SK-N-SH (cell line): ENCODE measurements at regions not wholly inside any gene's neighbourhood (a gene's known extent, or its start where the extent isn't known, plus 50 kb on each side); places are given as distances from the start of the nearest gene placed in this dataset.

Experiments
- CTCF ChIA-PET: fragments of 300-600, 350-600 bp; formaldehyde crosslinking; extraction: SDS; loops from one replicate; lab custom pipeline; 2021; lab: Yijun Ruan, JAX
- POLR2A ChIA-PET: fragments of 350-600 bp; sonication (Branson Sonifier 250); formaldehyde crosslinking; extraction: SDS; loops from one replicate; lab custom pipeline; 2020; ENCODE audit warnings: antibody characterized with exemption, inconsistent platforms; lab: Yijun Ruan, JAX
- DNase-seq: peaks from one replicate; pipeline ENCODE4 v3.0.0; 2012
- H2AFZ ChIP-seq: fragments of 200-600 bp; sonication (generic); 2 replicates; pipeline ENCODE4 v1.8.1; 2016; ENCODE audit warnings: antibody characterized with exemption, mild to moderate bottlenecking, low read depth
- H3F3A ChIP-seq: fragments of 200-600 bp; sonication (generic); replicated peaks from 2 replicates; pipeline ENCODE3; 2016; ENCODE audit warnings: antibody characterized with exemption, mild to moderate bottlenecking; ENCODE audit not compliant: insufficient read depth
- H3K27ac ChIP-seq, 2 experiments: fragments of 200-500 bp in 1 of 2; fragments of 200-600 bp in 1 of 2; sonication (Bioruptor generic) in 1 of 2; sonication (generic), shearing (Covaris generic) in 1 of 2; 2 replicates each; pipeline versions ENCODE4 v1.5.1 to v1.6.1; 2014 to 2016; ENCODE audit warnings: low read depth in 2 of 2, inconsistent platforms in 1 of 2, low read length in 1 of 2, mild to moderate bottlenecking in 1 of 2, mixed read lengths in 1 of 2
- H3K27me3 ChIP-seq: fragments of 200-600 bp; sonication (generic), shearing (Covaris generic); 2 replicates; pipeline ENCODE4 v1.6.1; 2016; ENCODE audit warnings: mixed run types; ENCODE audit not compliant: insufficient read depth
- H3K36me3 ChIP-seq, 2 experiments: fragments of 200-500 bp in 1 of 2; fragments of 200-600 bp in 1 of 2; sonication (Bioruptor generic) in 1 of 2; sonication (generic) in 1 of 2; replicated peaks in 1 of 2; 2 replicates each; pipeline versions ENCODE3 to v1.5.1; 2014 to 2016; ENCODE audit warnings: low read length in 1 of 2, mild to moderate bottlenecking in 1 of 2; ENCODE audit not compliant: insufficient read depth in 2 of 2, control insufficient read depth in 1 of 2
- H3K4me1 ChIP-seq, 2 experiments: fragments of 200-500 bp in 1 of 2; fragments of 200-600 bp in 1 of 2; sonication (Bioruptor generic) in 1 of 2; sonication (generic), shearing (Covaris generic) in 1 of 2; 2 replicates each; pipeline versions ENCODE4 v1.5.1 to v1.6.1; 2014 to 2016; ENCODE audit warnings: low read depth in 1 of 2, low read length in 1 of 2, mixed run types in 1 of 2; ENCODE audit not compliant: insufficient read depth in 2 of 2, control insufficient read depth in 1 of 2
- H3K4me2 ChIP-seq: fragments of 200-600 bp; sonication (generic), shearing (Covaris generic); 2 replicates; pipeline ENCODE4 v1.6.1; 2017; ENCODE audit warnings: mixed run types
- H3K4me3 ChIP-seq, 2 experiments: fragments of 200-500 bp in 1 of 2; fragments of 200-600 bp in 1 of 2; sonication (Bioruptor generic) in 1 of 2; sonication (generic), shearing (Covaris generic) in 1 of 2; 2 replicates each; pipeline versions ENCODE4 v1.5.1 to v1.8.1; 2014 to 2016; ENCODE audit warnings: low read depth in 2 of 2, inconsistent platforms in 1 of 2, low read length in 1 of 2, mild to moderate bottlenecking in 1 of 2, mixed read lengths in 1 of 2, moderate library complexity in 1 of 2
- H3K79me2 ChIP-seq: fragments of 200-600 bp; sonication (generic); 2 replicates; pipeline ENCODE4 v1.8.1; 2017; ENCODE audit warnings: mild to moderate bottlenecking; ENCODE audit not compliant: insufficient read depth
- H3K9ac ChIP-seq: fragments of 200-600 bp; sonication (generic); 2 replicates; pipeline ENCODE4 v1.6.1; 2017; ENCODE audit warnings: mixed run types
- H3K9me2 ChIP-seq: fragments of 200-600 bp; sonication (generic); 2 replicates; pipeline ENCODE4 v1.6.1; 2017; ENCODE audit warnings: mixed run types
- H3K9me3 ChIP-seq: fragments of 200-600 bp; sonication (generic); 2 replicates; pipeline ENCODE4 v1.6.1; 2017; ENCODE audit warnings: mixed run types, mild to moderate bottlenecking, moderate library complexity
- H4K20me1 ChIP-seq: fragments of 200-600 bp; sonication (generic); 2 replicates; pipeline ENCODE4 v1.6.1; 2017; ENCODE audit warnings: mild to moderate bottlenecking, mixed run types; ENCODE audit not compliant: insufficient read depth
- CHD2 ChIP-seq: fragments of 150-350 bp; IDR thresholded peaks from 2 replicates; pipeline ENCODE4 v1.6.1; 2018; ENCODE audit warnings: low read length; ENCODE audit not compliant: partially characterized antibody
- CTCF ChIP-seq: fragments of 200-600 bp; sonication (generic); IDR thresholded peaks from 2 replicates; pipeline ENCODE4 v1.6.1; 2017; ENCODE audit warnings: antibody characterized with exemption, mild to moderate bottlenecking, moderate library complexity
- ELF1 ChIP-seq: IDR thresholded peaks from 2 replicates; pipeline ENCODE4 v1.4.0; 2012
- EP300 ChIP-seq, 2 experiments: IDR thresholded peaks; 2 replicates each; pipeline versions ENCODE4 v1.4.0 to v1.6.1; 2012; ENCODE audit warnings: borderline replicate concordance in 1 of 2, low read depth in 1 of 2, low read length in 1 of 2
- FOXJ3 ChIP-seq: sonication (generic); formaldehyde crosslinking; IDR thresholded peaks from 2 replicates; pipeline ENCODE4 v1.5.1; 2020; ENCODE audit warnings: mild to moderate bottlenecking, missing genetic modification reagents
- GABPA ChIP-seq: IDR thresholded peaks from 2 replicates; pipeline ENCODE4 v1.4.0; 2012; ENCODE audit warnings: low read depth, mild to moderate bottlenecking
- IRF3 ChIP-seq: fragments of 150-350 bp; IDR thresholded peaks from 2 replicates; pipeline ENCODE4 v1.6.1; 2016; ENCODE audit warnings: mild to moderate bottlenecking, low read depth, low read length
- MXI1 ChIP-seq: IDR thresholded peaks from 2 replicates; pipeline ENCODE4 v1.6.1; 2012; ENCODE audit warnings: mild to moderate bottlenecking, low read depth, low read length, improper control_type of control experiment
- POLR2AphosphoS5 ChIP-seq: IDR thresholded peaks from 2 replicates; pipeline ENCODE4 v1.6.1; 2012; ENCODE audit warnings: low read depth, low read length
- REST ChIP-seq: IDR thresholded peaks from 2 replicates; pipeline ENCODE4 v1.6.1; 2012; ENCODE audit warnings: mild to moderate bottlenecking, low read depth, low read length, moderate library complexity
- SIN3A ChIP-seq: IDR thresholded peaks from 2 replicates; pipeline ENCODE4 v1.6.1; 2012; ENCODE audit warnings: low read depth, mild to moderate bottlenecking, low read length, moderate library complexity, borderline replicate concordance
- TEAD4 ChIP-seq: IDR thresholded peaks from 2 replicates; pipeline ENCODE4 v1.4.0; 2012; ENCODE audit warnings: mild to moderate bottlenecking, borderline replicate concordance; ENCODE audit not compliant: insufficient read depth
- USF2 ChIP-seq: fragments of 150-350 bp; IDR thresholded peaks from 2 replicates; pipeline ENCODE4 v1.6.1; 2017; ENCODE audit warnings: antibody characterized with exemption, low read length, low read depth, borderline replicate concordance
- YY1 ChIP-seq: IDR thresholded peaks from 2 replicates; pipeline ENCODE4 v1.4.0; 2012; ENCODE audit warnings: low read depth, mild to moderate bottlenecking
- ZBTB33 ChIP-seq: IDR thresholded peaks from 2 replicates; pipeline ENCODE4 v1.4.0; 2012; ENCODE audit warnings: low read depth, borderline replicate concordance
- WGBS: methylation state at CpG from one replicate; pipeline ENCODE4 v1.1.6; 2017; ENCODE audit warnings: low lambda C conversion rate; 5-methylcytosine and 5-hydroxymethylcytosine counted together

GRCh38 chr7:68550635-68551034 lies 1047.6 kb upstream of the AUTS2 start:
- CTCF ChIA-PET = no interaction called here

More at GRCh38 chr7:68550635-68551034, 1047.6 kb upstream of the AUTS2 start:
- TF ChIP-seq CTCF = no peak
- no peak for TF ChIP-seq POLR2AphosphoS5
- no peak for TF ChIP-seq TEAD4
- TF ChIP-seq ELF1 = no peak
- TF ChIP-seq USF2 = no peak
- no peak for TF ChIP-seq SIN3A
- TF ChIP-seq ZBTB33 = no peak
- no peak for TF ChIP-seq IRF3
- TF ChIP-seq REST = no peak
- no peak for TF ChIP-seq YY1
- TF ChIP-seq MXI1 = no peak
- TF ChIP-seq GABPA = no peak
- TF ChIP-seq FOXJ3 = no peak
- no peak for TF ChIP-seq EP300 (IDR thresholded peaks at IDR 0.05; ENCODE audit: borderline replicate concordance in 1 of 2, low read depth in 1 of 2, low read length in 1 of 2)
- TF ChIP-seq CHD2 = no peak
- TF ChIP-seq, all 33 proteins: peak for 0
- DNase-seq = no peak
- H2AFZ ChIP-seq = no peak overlapping the region
- H4K20me1 ChIP-seq = no peaks in the 10 kb centered on the region
- H3K4me1 ChIP-seq = peaks cover 0 to 6% of the 10 kb centered on the region in 2 experiments; a peak in 1 of 4 replicates
- H3K27me3 ChIP-seq = no peaks in the 10 kb centered on the region
- no peaks in the 10 kb centered on the region for H3F3A ChIP-seq
- H3K4me3 ChIP-seq = no peak overlapping the region
- no peaks in the 10 kb centered on the region for H3K9me2 ChIP-seq
- H3K9ac ChIP-seq = no peak overlapping the region
- no peaks in the 10 kb centered on the region for H3K79me2 ChIP-seq
- 37% methylated on average over 3 of the region's 3 CpGs for WGBS
- H3K36me3 ChIP-seq = no peaks in the 10 kb centered on the region
- no peak overlapping the region for H3K27ac ChIP-seq
- H3K9me3 ChIP-seq = no peaks in the 10 kb centered on the region
- no peak overlapping the region for H3K4me2 ChIP-seq
- POLR2A ChIA-PET = no interaction called here
